IMR-90 (cell line): ENCODE measurements at regions not wholly inside any gene's neighbourhood (a gene's known extent, or its start where the extent isn't known, plus 50 kb on each side); places are given as distances from the start of the nearest gene placed in this dataset.

Source experiments
- ATAC-seq: fragments of 200-7000 bp; cut with Tn5 transposase; 2 replicates; pipeline ENCODE4 v1.9.1; 2020; ENCODE audit warnings: low read depth, mild to moderate bottlenecking, moderate library complexity
- BruUV-seq: library from RNA; stranded (reverse); fragments of 400-500 nt; replicated peaks from 2 replicates; lab custom pipeline; 2021; lab: Mats Ljungman, UMichigan
- CTCF ChIA-PET: fragments of 300-600 bp; formaldehyde crosslinking; extraction: SDS; loops from one replicate; lab custom pipeline; 2021; ENCODE audit warnings: antibody characterized with exemption; lab: Yijun Ruan, JAX
- POLR2A ChIA-PET: fragments of 300-600 bp; sonication (Branson Sonifier 250); formaldehyde crosslinking; loops from one replicate; lab custom pipeline; 2022; ENCODE audit warnings: antibody characterized with exemption; ENCODE audit not compliant: unreplicated experiment; lab: Charles Lee
- DNase-seq: peaks from one replicate; pipeline ENCODE4 v3.0.0; 2013
- H2AFZ ChIP-seq: replicated peaks from 2 replicates; pipeline ENCODE3; 2013; ENCODE audit warnings: low read length, mild to moderate bottlenecking; ENCODE audit not compliant: poor library complexity
- H2AK5ac ChIP-seq: 2 replicates; pipeline ENCODE4 v1.6.1; 2013; ENCODE audit warnings: low read depth, low read length, inconsistent platforms
- H2AK9ac ChIP-seq: replicated peaks from 2 replicates; pipeline ENCODE3; 2013; ENCODE audit warnings: mild to moderate bottlenecking, low read depth, low read length, moderate library complexity; ENCODE audit not compliant: poor library complexity
- H2BK120ac ChIP-seq: 2 replicates; pipeline ENCODE4 v1.6.1; 2013; ENCODE audit warnings: low read depth, low read length, inconsistent platforms
- H2BK15ac ChIP-seq: 3 replicates; pipeline ENCODE4 v1.6.1; 2013; ENCODE audit warnings: low read depth, low read length, inconsistent platforms
- H2BK20ac ChIP-seq: 2 replicates; pipeline ENCODE4 v1.6.1; 2013; ENCODE audit warnings: low read depth, mild to moderate bottlenecking, inconsistent platforms, low read length, moderate library complexity
- H2BK5ac ChIP-seq: 2 replicates; pipeline ENCODE4 v1.6.1; 2013; ENCODE audit warnings: mild to moderate bottlenecking, low read depth, low read length, inconsistent platforms; ENCODE audit not compliant: poor library complexity, severe bottlenecking
- H3K14ac ChIP-seq: replicated peaks from 2 replicates; pipeline ENCODE4 v1.6.1; 2013; ENCODE audit warnings: low read depth, low read length, inconsistent platforms
- H3K18ac ChIP-seq: 2 replicates; pipeline ENCODE4 v1.6.1; 2013; ENCODE audit warnings: low read depth, low read length, control low read depth
- H3K23ac ChIP-seq: 2 replicates; pipeline ENCODE4 v1.6.1; 2013; ENCODE audit warnings: low read depth, low read length, inconsistent platforms
- H3K27ac ChIP-seq: 2 replicates; pipeline ENCODE4 v1.5.1; 2013; ENCODE audit warnings: mild to moderate bottlenecking, control low read depth, low read length; ENCODE audit not compliant: insufficient read depth
- H3K27me3 ChIP-seq: 2 replicates; pipeline ENCODE4 v1.6.1; 2013; ENCODE audit warnings: low read length; ENCODE audit not compliant: control insufficient read depth, insufficient read depth
- H3K36me3 ChIP-seq: 2 replicates; pipeline ENCODE4 v1.6.1; 2013; ENCODE audit warnings: low read length, mixed read lengths; ENCODE audit not compliant: control insufficient read depth, insufficient read depth
- H3K4ac ChIP-seq: 2 replicates; pipeline ENCODE4 v1.6.1; 2013; ENCODE audit warnings: low read depth, low read length, inconsistent platforms
- H3K4me1 ChIP-seq: 2 replicates; pipeline ENCODE4 v1.6.1; 2013; ENCODE audit warnings: low read length, mixed read lengths; ENCODE audit not compliant: control insufficient read depth, insufficient read depth
- H3K4me2 ChIP-seq: 2 replicates; pipeline ENCODE4 v1.6.1; 2013; ENCODE audit warnings: low read depth, mild to moderate bottlenecking, control low read depth, low read length, moderate library complexity
- H3K4me3 ChIP-seq: 2 replicates; pipeline ENCODE4 v1.5.1; 2013; ENCODE audit warnings: low read depth, mild to moderate bottlenecking, control low read depth, low read length, moderate library complexity; ENCODE audit not compliant: insufficient read depth
- H3K56ac ChIP-seq: 2 replicates; pipeline ENCODE4 v1.6.1; 2013; ENCODE audit warnings: low read length, inconsistent platforms; ENCODE audit not compliant: insufficient read depth; ENCODE audit errors: extremely low read depth
- H3K79me1 ChIP-seq, 2 experiments: 2 replicates each; pipeline ENCODE4 v1.6.1; 2013; ENCODE audit warnings: low read length in 2 of 2, inconsistent platforms in 1 of 2, low read depth in 1 of 2
- H3K9ac ChIP-seq: 2 replicates; pipeline ENCODE4 v1.6.1; 2013; ENCODE audit warnings: low read depth, low read length, control low read depth
- H3K9me1 ChIP-seq: 2 replicates; pipeline ENCODE4 v1.6.1; 2013; ENCODE audit warnings: low read length, inconsistent platforms; ENCODE audit not compliant: insufficient read depth
- H3K9me3 ChIP-seq: 2 replicates; pipeline ENCODE4 v1.6.1; 2013; ENCODE audit warnings: low read length; ENCODE audit not compliant: control insufficient read depth, insufficient read depth
- H4K20me1 ChIP-seq: 2 replicates; pipeline ENCODE4 v1.6.1; 2013; ENCODE audit warnings: low read length, inconsistent platforms; ENCODE audit not compliant: insufficient read depth
- H4K5ac ChIP-seq: 2 replicates; pipeline ENCODE4 v1.6.1; 2013; ENCODE audit warnings: mild to moderate bottlenecking, low read depth, low read length, control low read depth
- H4K8ac ChIP-seq, 2 experiments: 2 replicates each; pipeline ENCODE4 v1.6.1; 2013; ENCODE audit warnings: low read depth in 2 of 2, low read length in 2 of 2, control low read depth in 1 of 2, inconsistent platforms in 1 of 2
- H4K91ac ChIP-seq: 2 replicates; pipeline ENCODE4 v1.6.1; 2013; ENCODE audit warnings: low read depth, low read length, inconsistent platforms; ENCODE audit not compliant: insufficient read depth
- CEBPB ChIP-seq: IDR thresholded peaks from 2 replicates; pipeline ENCODE4 v1.6.1; 2012; ENCODE audit warnings: low read depth, low read length, improper control_type of control experiment
- SMC3 ChIP-seq: fragments of 150-350 bp; IDR thresholded peaks from 2 replicates; pipeline ENCODE4 v1.6.1; 2016; ENCODE audit warnings: low read depth, mild to moderate bottlenecking, antibody characterized with exemption, low read length, moderate library complexity
- dilution Hi-C: fragments of 300-500 bp; cut with HindIII; formaldehyde crosslinking; loops from one replicate; pipeline ENCODE4 v1.14.3; 2018; ENCODE audit warnings: low sequenced_read_pairs; ENCODE audit not compliant: unreplicated experiment
- in situ Hi-C: fragments of 300-500 bp; cut with MboI; formaldehyde crosslinking; loops from 3 replicates; pipeline ENCODE4 v1.14.3; 2019; ENCODE audit warnings: low sequenced_read_pairs, inconsistent platforms, mixed read lengths
- intact Hi-C: fragments of 100-400 bp; cut with micrococcal nuclease; formaldehyde crosslinking; loops from 2 replicates; pipeline ENCODE4 v1.10.0; 2022

DNA sequence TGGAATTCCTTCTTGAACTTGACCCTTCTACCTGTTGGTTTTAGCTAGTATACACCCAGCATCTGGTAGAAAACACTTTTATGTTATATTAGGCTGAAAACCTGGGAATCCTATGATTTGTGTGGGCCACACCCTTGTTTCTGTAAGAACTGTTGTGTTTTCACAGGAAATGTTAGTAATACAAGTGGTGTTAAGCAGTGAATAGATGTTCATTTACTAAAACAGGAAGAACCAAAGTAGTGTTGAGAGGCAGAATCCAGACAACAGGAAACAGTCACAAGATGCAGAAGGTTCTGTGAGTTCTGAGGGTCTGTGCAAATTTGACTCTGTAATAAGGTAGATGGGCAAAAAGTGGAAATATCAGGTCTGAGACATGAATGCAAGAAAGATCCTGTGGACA is 73.0 kb upstream of the RAI14 start:
- Histone ChIP-seq H3K9me1 (peaks cover 11% of the 10 kb centered on the region), H4K91ac (peak overlapping the region; percentile 53; the same call in 1 of the 2 replicates), H3K4me2 (no peak overlapping the region), H4K20me1 (no peaks in the 10 kb centered on the region; the same call in 1 of the 2 replicates), H3K4ac (peak overlapping the region; percentile 63; the same call in 1 of the 2 replicates), H2AK9ac (no peak overlapping the region), H3K14ac (peak overlapping the region; percentile 63; the same call in 1 of the 2 replicates), H3K9me3 (0 out of 2 replicates have a peak, but pooled peaks cover 2% of the 10 kb centered on the region), H3K18ac (peak overlapping the region; percentile 27; the same call in 1 of the 2 replicates), H4K8ac (peak overlapping the region in 1 of 2 experiments; percentile 66; a peak in 2 of 4 replicates), H3K36me3 (no peaks in the 10 kb centered on the region), H3K79me1 (no peaks in the 10 kb centered on the region), H3K4me1 (peaks cover 16% of the 10 kb centered on the region), H2BK15ac (peak overlapping the region; percentile 88), H3K4me3 (no peak overlapping the region), H3K27ac (no peak overlapping the region), H3K9ac (no peak overlapping the region), H2BK20ac (peak overlapping the region; percentile 96), H3K27me3 (no peaks in the 10 kb centered on the region), H2AFZ (no peak overlapping the region), H3K23ac (peak overlapping the region; percentile 32; the same call in 1 of the 2 replicates), H2BK120ac (peak overlapping the region; percentile 80; the same call in 1 of the 2 replicates), H3K56ac (no peak overlapping the region), H4K5ac (no peak overlapping the region), H2BK5ac (peak overlapping the region; percentile 26), H2AK5ac (no peak overlapping the region)
- no TSS peak for BruUV-seq
- ChIA-PET POLR2A (no interaction called here), CTCF (no interaction called here)
- dilution Hi-C loops (no loop called here), intact Hi-C loops (no loop called here), in situ Hi-C loops (no loop called here)
- ATAC-seq: no peak
- DNase-seq: no peak
- TF ChIP-seq SMC3 (no peak), CEBPB (no peak)
